Psoas muscle (tissue), 7 donors: ENCODE measurements at regions not wholly inside any gene's neighbourhood (a gene's known extent, or its start where the extent isn't known, plus 50 kb on each side); places are given as distances from the start of the nearest gene placed in this dataset.
"Not testable (repeated sequence)": the region's sequence is repeated elsewhere in the genome, so short reads cannot be mapped to it uniquely, and the experiment has no call there.

ENCODE experiments used
- ATAC-seq, 4 donors: fragments of 200-7000 bp; cut with Tn5 transposase; one replicate each; pipeline ENCODE4 v1.9.1; 2020; ENCODE audit warnings: moderate library complexity in 3 of 4, mild to moderate bottlenecking in 2 of 4
- DNase-seq, 2 donors: peaks; one replicate each; pipeline ENCODE4 v3.0.0-alpha.2; 2020
- H3K27ac ChIP-seq: fragments of 200-600 bp; one replicate; pipeline ENCODE4 v1.8.0; 2022
- H3K27me3 ChIP-seq, 3 donors: fragments of 200-600 bp in 1 of 3; one replicate each; pipeline versions ENCODE4 v1.6.1 to v1.8.0; 2013 to 2022; ENCODE audit warnings: low read length in 2 of 3, mild to moderate bottlenecking in 2 of 3, moderate library complexity in 1 of 3; ENCODE audit not compliant: insufficient read depth in 3 of 3
- H3K36me3 ChIP-seq, 2 donors: fragments of 200-600 bp in 1 of 2; one replicate each; pipeline versions ENCODE4 v1.6.1 to v1.8.0; 2013 to 2022; ENCODE audit warnings: low read depth in 1 of 2, mild to moderate bottlenecking in 1 of 2, moderate library complexity in 1 of 2; ENCODE audit not compliant: insufficient read depth in 1 of 2
- H3K4me1 ChIP-seq: fragments of 200-600 bp; one replicate; pipeline ENCODE4 v1.8.0; 2022
- H3K4me3 ChIP-seq: fragments of 200-600 bp; one replicate; pipeline ENCODE4 v1.8.0; 2022; ENCODE audit warnings: mild to moderate bottlenecking
- H3K9me3 ChIP-seq: fragments of 200-600 bp; one replicate; pipeline ENCODE4 v1.8.0; 2022
- WGBS, 3 donors: extraction: QIAGEN DNeasy Blood & Tissue Kit; methylation state at CpG; one replicate each; pipeline versions ENCODE4 v1.1.6 to v1.1.7; 2013; 5-methylcytosine and 5-hydroxymethylcytosine counted together
- intact Hi-C, 2 donors: fragments of 100-400 bp; cut with DNase I; formaldehyde crosslinking; loops; one replicate each; pipeline versions ENCODE4 v1.11.0 to v1.14.2; 2022
- TF ChIP-seq, protein P1 (sequence below): fragments of 200-600 bp; IDR thresholded peaks from one replicate; pipeline ENCODE4 v1.8.0; 2022; ENCODE audit warnings: antibody characterized with exemption
- donor health status: healthy with polysubstance abuse.
- donor health status: DM: no; HTN: no; CAD: no; lungs with moderate emphysema.
- donor health status: Bipolar disorder and iron deficiency.
- donor health status: healthy.
- donor health status: DM: yes; HTN: yes; CAD: no.
- donor health status: DM: no; HTN: no; CAD: no.
- donor health status: DM: yes; HTN: yes; CAD: no.

DNA sequence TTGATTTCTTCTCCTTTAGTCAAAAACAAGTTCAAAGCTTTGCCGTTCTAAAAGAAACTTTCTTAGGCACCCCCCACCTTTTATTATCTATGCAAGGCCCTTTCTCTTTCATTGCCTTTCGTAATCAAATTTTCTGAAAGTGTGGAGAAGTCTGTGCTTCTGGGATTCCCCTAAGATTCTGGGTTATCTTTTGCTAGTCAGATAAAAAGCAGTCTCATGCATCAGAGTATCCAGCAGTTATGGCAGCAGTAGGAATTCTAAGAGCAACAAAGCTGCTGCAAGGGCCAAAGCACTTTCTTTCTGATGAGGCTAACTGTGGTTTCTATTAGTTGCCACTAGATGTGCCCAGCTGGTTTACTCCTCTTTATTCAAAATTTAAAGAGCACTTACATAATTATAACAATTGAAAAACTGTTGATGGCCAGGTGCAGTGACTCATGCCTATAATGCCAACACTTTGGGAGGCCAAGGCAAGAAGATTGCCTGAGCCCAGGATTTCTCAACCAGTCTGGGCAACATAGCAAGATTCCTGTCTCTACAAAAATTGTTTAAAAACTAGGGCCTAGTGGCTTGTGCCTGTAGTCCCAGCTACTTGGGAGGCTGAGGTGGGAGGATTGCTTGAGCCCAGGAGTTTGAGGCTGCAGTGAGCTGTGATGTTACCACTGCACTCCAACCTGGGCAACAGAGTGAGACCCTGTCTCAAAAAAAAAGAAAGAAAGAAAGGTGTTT is 296.2 kb downstream of the PAPSS1 start:
- ATAC-seq (no peak), DNase-seq (no peak)
- TF ChIP-seq, protein P1, sequence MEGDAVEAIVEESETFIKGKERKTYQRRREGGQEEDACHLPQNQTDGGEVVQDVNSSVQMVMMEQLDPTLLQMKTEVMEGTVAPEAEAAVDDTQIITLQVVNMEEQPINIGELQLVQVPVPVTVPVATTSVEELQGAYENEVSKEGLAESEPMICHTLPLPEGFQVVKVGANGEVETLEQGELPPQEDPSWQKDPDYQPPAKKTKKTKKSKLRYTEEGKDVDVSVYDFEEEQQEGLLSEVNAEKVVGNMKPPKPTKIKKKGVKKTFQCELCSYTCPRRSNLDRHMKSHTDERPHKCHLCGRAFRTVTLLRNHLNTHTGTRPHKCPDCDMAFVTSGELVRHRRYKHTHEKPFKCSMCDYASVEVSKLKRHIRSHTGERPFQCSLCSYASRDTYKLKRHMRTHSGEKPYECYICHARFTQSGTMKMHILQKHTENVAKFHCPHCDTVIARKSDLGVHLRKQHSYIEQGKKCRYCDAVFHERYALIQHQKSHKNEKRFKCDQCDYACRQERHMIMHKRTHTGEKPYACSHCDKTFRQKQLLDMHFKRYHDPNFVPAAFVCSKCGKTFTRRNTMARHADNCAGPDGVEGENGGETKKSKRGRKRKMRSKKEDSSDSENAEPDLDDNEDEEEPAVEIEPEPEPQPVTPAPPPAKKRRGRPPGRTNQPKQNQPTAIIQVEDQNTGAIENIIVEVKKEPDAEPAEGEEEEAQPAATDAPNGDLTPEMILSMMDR, result no peak
- H3K36me3 ChIP-seq, result no peaks in the 10 kb centered on the region
- no peaks in the 10 kb centered on the region for H3K27me3 ChIP-seq
- intact Hi-C loops, result no loop called here
- H3K9me3 ChIP-seq, result no peaks in the 10 kb centered on the region
- H3K4me3 ChIP-seq, result no peak overlapping the region
- H3K4me1 ChIP-seq, result no peaks in the 10 kb centered on the region
- no peak overlapping the region for H3K27ac ChIP-seq
- WGBS, 3 donors, result 91 to 94% (median 94%) methylated on average over 2 of the region's 2 CpGs

DNA sequence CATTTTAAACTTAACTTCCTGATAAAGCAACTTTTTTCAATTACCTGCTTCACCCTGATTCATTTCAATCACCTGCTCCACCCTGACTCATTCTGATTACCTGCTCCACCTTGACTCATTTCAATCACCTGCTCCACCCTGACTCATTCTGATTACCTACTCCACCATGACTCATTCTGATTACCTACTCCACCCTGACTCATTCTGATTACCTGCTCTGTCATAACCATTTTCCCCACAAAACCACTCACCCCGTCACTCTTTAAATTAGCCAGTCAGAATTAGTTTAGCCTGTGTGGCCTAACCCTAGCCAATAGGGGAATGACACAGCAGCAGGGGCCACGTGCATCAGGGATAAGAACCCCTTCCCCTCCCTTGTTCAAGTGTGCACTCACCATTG is 300.5 kb downstream of the PAPSS1 start:
- H3K9me3 ChIP-seq, H3K4me3 ChIP-seq, H3K27me3 ChIP-seq, intact Hi-C loops, H3K27ac ChIP-seq, H3K4me1 ChIP-seq, DNase-seq, ATAC-seq, H3K36me3 ChIP-seq: not testable (repeated sequence)
- 76 to 82% (median 80%) methylated on average over 2 of the region's 2 CpGs for WGBS, 3 donors

DNA sequence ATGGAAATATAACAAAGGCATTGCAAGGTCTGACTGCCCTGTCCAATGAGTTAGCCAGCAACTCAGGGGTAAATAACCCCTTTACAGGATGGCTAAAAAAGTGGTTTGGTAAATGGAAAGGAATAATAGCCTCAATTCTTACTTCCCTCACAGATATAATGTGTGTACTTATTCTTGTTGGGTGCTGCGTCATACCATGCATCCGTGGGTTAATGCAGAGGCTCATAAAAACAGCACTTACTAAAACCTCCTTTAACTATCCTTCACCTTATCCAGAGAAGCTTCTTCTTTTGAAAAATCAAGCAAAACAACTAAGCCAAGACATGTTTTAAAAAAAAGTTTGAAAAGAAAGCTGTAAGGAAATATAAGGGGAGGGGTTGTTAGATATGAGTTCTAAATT is 301.0 kb downstream of the PAPSS1 start:
- H3K27me3 ChIP-seq, result no peaks in the 10 kb centered on the region
- DNase-seq (no peak), ATAC-seq (no peak)
- TF ChIP-seq, protein P1, result no peak
- no peak overlapping the region for H3K4me3 ChIP-seq
- intact Hi-C loops, result no loop called here
- H3K4me1 ChIP-seq, result no peaks in the 10 kb centered on the region
- WGBS, 3 donors, result 47 to 97% (median 75%) methylated on average over 2 of the region's 2 CpGs
- no peaks in the 10 kb centered on the region for H3K36me3 ChIP-seq
- no peak overlapping the region for H3K27ac ChIP-seq
- H3K9me3 ChIP-seq, result no peaks in the 10 kb centered on the region

DNA sequence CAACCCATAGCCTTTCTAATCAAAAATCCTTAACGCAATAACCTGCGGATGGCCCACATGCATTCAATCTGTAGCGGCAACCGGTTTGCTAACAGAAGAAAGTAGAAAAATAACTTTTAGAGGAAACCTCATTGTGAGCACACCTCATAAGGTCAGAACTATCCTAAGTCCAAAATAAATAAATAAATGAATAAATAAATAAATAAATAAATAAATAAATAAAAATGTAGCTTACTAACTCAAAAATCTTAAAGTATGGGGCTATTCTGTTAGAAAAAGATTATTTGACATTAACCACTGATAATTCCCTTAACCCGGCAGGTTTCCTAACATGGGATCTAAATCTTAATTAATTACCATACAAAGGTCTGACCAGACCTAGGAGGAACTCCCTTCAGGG is 304.5 kb downstream of the PAPSS1 start:
- H3K4me3 ChIP-seq, ATAC-seq, H3K27me3 ChIP-seq, H3K4me1 ChIP-seq, H3K27ac ChIP-seq, H3K36me3 ChIP-seq, DNase-seq, intact Hi-C loops, H3K9me3 ChIP-seq: not testable (repeated sequence)
- 96 to 99% (median 98%) methylated on average over 5 of the region's 5 CpGs for whole genome bisulfite sequencing, 3 donors

DNA sequence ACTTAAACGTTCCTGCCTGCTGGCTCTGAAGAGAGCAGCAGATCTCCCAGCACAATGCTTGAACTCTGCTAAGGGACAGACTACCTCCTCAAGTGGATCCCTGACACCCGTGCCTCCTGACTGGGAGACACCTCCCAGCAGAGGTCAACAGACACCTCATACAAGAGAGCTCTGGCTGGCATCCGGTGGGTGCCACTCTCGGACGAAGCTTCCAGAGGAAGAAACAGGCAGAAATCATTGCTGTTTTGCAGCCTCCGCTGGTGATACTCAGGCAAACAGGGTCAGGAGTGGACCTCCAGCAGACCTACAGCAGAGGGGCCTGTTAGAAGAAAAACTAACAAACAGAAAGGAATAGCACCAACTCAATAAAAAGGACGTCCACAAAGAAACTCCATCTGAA is 310.2 kb downstream of the PAPSS1 start:
- not testable (repeated sequence) for DNase-seq, H3K4me1 ChIP-seq, H3K27me3 ChIP-seq, H3K9me3 ChIP-seq, ATAC-seq, H3K27ac ChIP-seq, H3K4me3 ChIP-seq, H3K36me3 ChIP-seq
- intact Hi-C loops, result loop anchor here in 1 of 2 donors (1.0 kb wide), 1 partner anchor 36 kb away; no protein-coding TSS in a partner anchor
- 89 to 92% (median 89%) methylated on average over 7 of the region's 7 CpGs for WGBS, 3 donors

DNA sequence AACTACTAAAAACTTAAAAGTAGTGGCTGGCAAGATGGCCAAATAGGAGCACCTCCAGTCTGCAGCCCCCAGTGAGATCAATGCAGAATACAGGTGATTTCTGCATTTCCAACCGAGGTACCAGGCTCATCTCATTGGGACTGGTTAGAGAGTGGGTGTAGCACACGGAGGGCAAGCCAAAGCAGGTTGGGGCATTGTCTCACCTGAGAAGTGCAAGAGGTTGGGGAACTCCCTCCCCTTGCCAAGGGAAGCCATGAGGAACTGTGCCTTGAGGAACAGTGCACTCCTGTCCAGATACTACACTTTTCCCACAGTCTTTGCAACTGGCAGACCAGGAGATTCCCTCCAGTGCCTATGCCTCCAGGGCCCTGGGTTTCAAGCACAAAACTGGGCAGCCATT is 311.1 kb downstream of the PAPSS1 start:
- ATAC-seq (no peak), DNase-seq (no peak)
- 47 to 67% (median 47%) methylated on average over 2 of the region's 2 CpGs for WGBS, 3 donors
- intact Hi-C loops, result loop anchor here in 1 of 2 donors (1.0 kb wide), 1 partner anchor 37 kb away; no protein-coding TSS in a partner anchor
- Histone ChIP-seq H3K27ac (no peak overlapping the region), H3K4me3 (no peak overlapping the region), H3K9me3 (no peaks in the 10 kb centered on the region), H3K27me3 (no peaks in the 10 kb centered on the region), H3K4me1 (no peaks in the 10 kb centered on the region), H3K36me3 (no peaks in the 10 kb centered on the region)
- TF ChIP-seq, protein P1, result no peak
